ENCODE measurements at regions not wholly inside any gene's neighbourhood (a gene's known extent, or its start where the extent isn't known, plus 50 kb on each side); places are given as distances from the start of the nearest gene placed in this dataset.

GRCh38 chr4:152165146-152165545 is 370.7 kb downstream of the FBXW7 start:
- Mint-ChIP-seq H3K9me3 (no peaks in the 10 kb centered on the region), H3K4me1 (peaks cover 0 to 5% (median 0%) of the 10 kb centered on the region in 4 donors), H3K36me3 (peaks cover 0 to 1% (median 0%) of the 10 kb centered on the region in 3 donors), H3K4me3 (no peak overlapping the region), H3K27ac (no peak overlapping the region), H3K27me3 (no peaks in the 10 kb centered on the region)
- DNase-seq (no peak), ATAC-seq (no peak)
- POLR2A ChIA-PET: no interaction called here

GRCh38 chr4:152164561-152164960 is 371.3 kb downstream of the FBXW7 start:
- POLR2A ChIA-PET: no interaction called here
- H3K27ac Mint-ChIP-seq: no peak overlapping the region
- H3K27me3 Mint-ChIP-seq: no peaks in the 10 kb centered on the region
- no peaks in the 10 kb centered on the region for H3K9me3 Mint-ChIP-seq
- peaks cover 0 to 1% (median 0%) of the 10 kb centered on the region in 3 donors for H3K36me3 Mint-ChIP-seq
- DNase-seq (no peak), ATAC-seq (no peak)
- peaks cover 0 to 3% (median 0%) of the 10 kb centered on the region in 4 donors for H3K4me1 Mint-ChIP-seq
- no peak overlapping the region for H3K4me3 Mint-ChIP-seq

- no peak overlapping the region for H3K4me3 Mint-ChIP-seq
- DNase-seq: no peak
- ATAC-seq: no peak
- H3K4me1 Mint-ChIP-seq: peaks cover 16 to 22% (median 16%) of the 10 kb centered on the region in 4 donors
- POLR2A ChIA-PET: interaction anchor here (0.5 to 1.3 kb wide), 3 partner anchors 13 to 62 kb away, joined by 3 to 5 read pairs (median 4); no protein-coding TSS in a partner anchor
- H3K36me3 Mint-ChIP-seq: peaks cover 0 to 1% (median 0%) of the 10 kb centered on the region in 3 donors
- H3K9me3 Mint-ChIP-seq: no peaks in the 10 kb centered on the region
- no peaks in the 10 kb centered on the region for H3K27me3 Mint-ChIP-seq
- no peak overlapping the region for H3K27ac Mint-ChIP-seq
Observed at GRCh38 chr4:152162331-152162697, 373.6 kb downstream of the FBXW7 start.

GRCh38 chr4:152161676-152162330 is 374.1 kb downstream of the FBXW7 start:
- Mint-ChIP-seq H3K27me3 (no peaks in the 10 kb centered on the region), H3K27ac (peak overlapping the region in 1 of 10 donors; percentile 4), H3K9me3 (no peaks in the 10 kb centered on the region), H3K4me1 (peaks cover 17 to 26% (median 18%) of the 10 kb centered on the region in 4 donors), H3K36me3 (peaks cover 0 to 1% (median 0%) of the 10 kb centered on the region in 3 donors), H3K4me3 (no peak overlapping the region)
- POLR2A ChIA-PET: interaction anchor here (1.3 kb wide), 1 partner anchor 62 kb away, joined by 5 read pairs; no protein-coding TSS in a partner anchor
- ATAC-seq (no peak), DNase-seq (no peak)

GRCh38 chr4:152160225-152160800 is 375.6 kb downstream of the FBXW7 start:
- POLR2A ChIA-PET: no interaction called here
- Mint-ChIP-seq H3K4me1 (peaks cover 17 to 26% (median 19%) of the 10 kb centered on the region in 4 donors), H3K9me3 (no peaks in the 10 kb centered on the region), H3K4me3 (no peak overlapping the region), H3K27ac (no peak overlapping the region), H3K27me3 (no peaks in the 10 kb centered on the region), H3K36me3 (peaks cover 0 to 1% (median 0%) of the 10 kb centered on the region in 3 donors)
- DNase-seq (no peak), ATAC-seq (no peak)

GRCh38 chr4:152159773-152160172 is 376.1 kb downstream of the FBXW7 start:
- Mint-ChIP-seq H3K4me1 (peaks cover 18 to 31% (median 22%) of the 10 kb centered on the region in 4 donors), H3K27ac (peak overlapping the region in 1 of 10 donors; percentile 35), H3K36me3 (peaks cover 0 to 1% (median 0%) of the 10 kb centered on the region in 3 donors), H3K4me3 (no peak overlapping the region), H3K9me3 (peaks cover 0 to 4% (median 0%) of the 10 kb centered on the region in 9 donors), H3K27me3 (no peaks in the 10 kb centered on the region)
- POLR2A ChIA-PET: no interaction called here
- no peak for ATAC-seq
- DNase-seq: no peak

- H3K4me3 Mint-ChIP-seq: no peak overlapping the region
- POLR2A ChIA-PET: no interaction called here
- DNase-seq (no peak), ATAC-seq (no peak)
- H3K27me3 Mint-ChIP-seq: no peaks in the 10 kb centered on the region
- H3K36me3 Mint-ChIP-seq: no peaks in the 10 kb centered on the region
- peak overlapping the region in 1 of 10 donors; percentile 21 for H3K27ac Mint-ChIP-seq
- H3K9me3 Mint-ChIP-seq: peaks cover 0 to 5% (median 0%) of the 10 kb centered on the region in 9 donors
- H3K4me1 Mint-ChIP-seq: peaks cover 18 to 41% (median 26%) of the 10 kb centered on the region in 4 donors
Observed at GRCh38 chr4:152158225-152158624, 377.7 kb downstream of the FBXW7 start.

GRCh38 chr4:152157629-152158028 is 378.3 kb downstream of the FBXW7 start:
- ATAC-seq: no peak
- Mint-ChIP-seq H3K4me3 (no peak overlapping the region), H3K36me3 (no peaks in the 10 kb centered on the region), H3K27ac (peak overlapping the region in 6 of 10 donors; percentile 8 to 76 (median 68)), H3K27me3 (no peaks in the 10 kb centered on the region), H3K9me3 (peaks cover 0 to 5% (median 0%) of the 10 kb centered on the region in 9 donors), H3K4me1 (peaks cover 18 to 41% (median 26%) of the 10 kb centered on the region in 4 donors)
- POLR2A ChIA-PET: interaction anchor here (1.3 kb wide), 1 partner anchor 57 kb away, joined by 3 read pairs; no protein-coding TSS in a partner anchor
- DNase-seq: no peak

- no peaks in the 10 kb centered on the region for H3K36me3 Mint-ChIP-seq
- peaks cover 18 to 41% (median 25%) of the 10 kb centered on the region in 4 donors for H3K4me1 Mint-ChIP-seq
- no peaks in the 10 kb centered on the region for H3K27me3 Mint-ChIP-seq
- peaks cover 0 to 5% (median 0%) of the 10 kb centered on the region in 9 donors for H3K9me3 Mint-ChIP-seq
- DNase-seq (no peak), ATAC-seq (no peak)
- POLR2A ChIA-PET: interaction anchor here (1.3 kb wide), 1 partner anchor 56 kb away, joined by 3 read pairs; no protein-coding TSS in a partner anchor
- no peak overlapping the region for H3K4me3 Mint-ChIP-seq
- H3K27ac Mint-ChIP-seq: peak overlapping the region in 1 of 10 donors; percentile 54
Observed at GRCh38 chr4:152156442-152156841, 379.4 kb downstream of the FBXW7 start.

- no peak for DNase-seq
- Mint-ChIP-seq H3K27ac (peak overlapping the region in 4 of 10 donors; percentile 48 to 66 (median 55)), H3K4me1 (peaks cover 18 to 46% (median 24%) of the 10 kb centered on the region in 4 donors), H3K36me3 (no peaks in the 10 kb centered on the region), H3K9me3 (peaks cover 0 to 5% (median 0%) of the 10 kb centered on the region in 9 donors), H3K4me3 (no peak overlapping the region), H3K27me3 (no peaks in the 10 kb centered on the region)
- POLR2A ChIA-PET: no interaction called here
- no peak for ATAC-seq
Observed at GRCh38 chr4:152155070-152155469, 380.8 kb downstream of the FBXW7 start.

GRCh38 chr4:152154433-152154832 is 381.5 kb downstream of the FBXW7 start:
- ATAC-seq: no peak
- DNase-seq: no peak
- H3K9me3 Mint-ChIP-seq: peaks cover 0 to 5% (median 0%) of the 10 kb centered on the region in 9 donors
- no peaks in the 10 kb centered on the region for H3K36me3 Mint-ChIP-seq
- POLR2A ChIA-PET: no interaction called here
- no peak overlapping the region for H3K4me3 Mint-ChIP-seq
- H3K4me1 Mint-ChIP-seq: peaks cover 18 to 46% (median 25%) of the 10 kb centered on the region in 4 donors
- H3K27ac Mint-ChIP-seq: peak overlapping the region in 2 of 10 donors; percentile 49 to 60
- no peaks in the 10 kb centered on the region for H3K27me3 Mint-ChIP-seq

- POLR2A ChIA-PET: interaction anchor here (1.0 kb wide), 1 partner anchor 52 kb away, joined by 3 read pairs; no protein-coding TSS in a partner anchor
- no peaks in the 10 kb centered on the region for H3K36me3 Mint-ChIP-seq
- no peak overlapping the region for H3K4me3 Mint-ChIP-seq
- H3K27ac Mint-ChIP-seq: no peak overlapping the region
- ATAC-seq (no peak), DNase-seq (no peak)
- H3K9me3 Mint-ChIP-seq: peaks cover 0 to 5% (median 0%) of the 10 kb centered on the region in 9 donors
- H3K27me3 Mint-ChIP-seq: no peaks in the 10 kb centered on the region
- peaks cover 16 to 38% (median 22%) of the 10 kb centered on the region in 4 donors for H3K4me1 Mint-ChIP-seq
Observed at GRCh38 chr4:152153476-152154270, 382.2 kb downstream of the FBXW7 start.
